Ovary (tissue), 1 donor: ENCODE measurements at regions not wholly inside any gene's neighbourhood (a gene's known extent, or its start where the extent isn't known, plus 50 kb on each side); places are given as distances from the start of the nearest gene placed in this dataset.

Source experiments
- EP300 ChIP-seq: sonication (generic); formaldehyde crosslinking; IDR thresholded peaks from one replicate; pipeline ENCODE4 v1.6.1; 2017; ENCODE audit warnings: antibody characterized with exemption
- POLR2A ChIP-seq: fragments of 450-650 bp; IDR thresholded peaks from one replicate; pipeline ENCODE4 v1.6.1; 2017; ENCODE audit warnings: antibody characterized with exemption, mild to moderate bottlenecking, moderate library complexity

DNA sequence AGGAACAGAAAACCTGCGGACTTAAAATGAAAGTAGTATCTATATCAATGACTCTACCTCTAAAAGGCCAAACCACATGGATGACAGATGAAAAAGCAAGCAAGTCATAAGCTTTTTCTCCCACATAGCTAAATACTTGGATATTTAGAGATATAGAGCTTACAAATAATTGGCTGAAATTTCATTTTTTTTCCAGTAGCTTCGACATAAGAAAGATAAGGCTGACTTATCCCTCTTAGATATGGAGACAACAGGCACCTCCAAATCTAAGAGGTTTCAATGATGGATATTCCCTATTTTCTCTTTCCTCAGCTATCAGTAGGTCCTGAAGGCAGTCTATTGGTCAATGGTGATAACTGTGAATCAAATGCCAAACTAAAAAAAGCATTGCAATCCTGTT is 460.3 kb downstream of the MEIS1 start:
- TF ChIP-seq POLR2A (no peak), EP300 (no peak)
